ENCODE measurements at regions not wholly inside any gene's neighbourhood (a gene's known extent, or its start where the extent isn't known, plus 50 kb on each side); places are given as distances from the start of the nearest gene placed in this dataset.

DNA sequence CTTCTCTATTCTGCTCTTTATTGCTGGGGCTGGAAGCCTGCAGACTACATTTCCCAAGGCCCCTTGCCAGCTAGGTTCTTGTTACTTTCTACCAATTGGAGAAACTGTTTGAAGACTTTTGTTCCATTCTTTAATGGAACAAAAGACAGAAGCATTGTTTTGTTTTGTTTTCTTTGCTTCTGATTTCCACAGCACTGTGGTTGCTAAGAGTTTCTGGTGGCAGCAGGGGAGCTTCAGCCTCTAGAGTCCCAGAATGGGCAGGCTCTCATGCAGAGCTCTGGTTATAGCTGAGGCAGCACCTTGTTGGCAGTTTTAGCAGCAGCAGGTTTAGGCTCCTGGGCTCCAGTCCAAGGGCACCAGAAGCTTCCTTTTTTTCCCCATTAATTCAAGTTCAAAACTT is 234.3 kb downstream of the ETAA1 start:
- no peaks in the 10 kb centered on the region for H3K36me3 ChIP-seq (ENCODE audit: insufficient read depth, low read length)
- H3F3A ChIP-seq (ENCODE audit: insufficient read depth, low read length, poor library complexity, severe bottlenecking): no peaks in the 10 kb centered on the region
- no peak overlapping the region for H2AFZ ChIP-seq (ENCODE audit: low read depth, low read length)
- no peaks in the 10 kb centered on the region for H4K20me1 ChIP-seq (ENCODE audit: insufficient read depth)
- H3K27ac ChIP-seq (ENCODE audit: low read length): no peak overlapping the region
- no peak overlapping the region for H3K4me3 ChIP-seq (ENCODE audit: low read length)
- no peaks in the 10 kb centered on the region for H3K9me2 ChIP-seq (ENCODE audit: insufficient read depth, low read length)
- TF ChIP-seq MXI1 (conservative IDR thresholded peaks at IDR 0.05; ENCODE audit: poor library complexity, severe bottlenecking): no peak
- H3K4me2 ChIP-seq (ENCODE audit: low read length): no peak overlapping the region
- H3K9ac ChIP-seq (ENCODE audit: low read length): no peak overlapping the region
- H3K27me3 ChIP-seq (ENCODE audit: insufficient read depth, low read depth, low read length): no peaks in the 10 kb centered on the region
- no peaks in the 10 kb centered on the region for H3K9me3 ChIP-seq (ENCODE audit: low read length)
- no peaks in the 10 kb centered on the region for H3K79me2 ChIP-seq (replicated peaks; ENCODE audit: insufficient read depth, low read length)

GRCh38 chr2:67633212-67633856 is 236.2 kb downstream of the ETAA1 start:
- Histone ChIP-seq H3K9ac (ENCODE audit: low read length) (no peak overlapping the region), H3K79me2 (replicated peaks; ENCODE audit: insufficient read depth, low read length) (no peaks in the 10 kb centered on the region), H3K36me3 (ENCODE audit: insufficient read depth, low read length) (no peaks in the 10 kb centered on the region), H3K4me3 (ENCODE audit: low read length) (no peak overlapping the region), H4K20me1 (ENCODE audit: insufficient read depth) (no peaks in the 10 kb centered on the region), H3K9me2 (ENCODE audit: insufficient read depth, low read length) (no peaks in the 10 kb centered on the region), H3K27ac (ENCODE audit: low read length) (no peak overlapping the region), H3K4me2 (ENCODE audit: low read length) (no peak overlapping the region), H3F3A (ENCODE audit: insufficient read depth, low read length, poor library complexity, severe bottlenecking) (no peaks in the 10 kb centered on the region), H3K27me3 (ENCODE audit: insufficient read depth, low read depth, low read length) (no peaks in the 10 kb centered on the region), H2AFZ (ENCODE audit: low read depth, low read length) (no peak overlapping the region), H3K9me3 (ENCODE audit: low read length) (no peaks in the 10 kb centered on the region)
- TF ChIP-seq POLR2AphosphoS5 (IDR thresholded peaks at IDR 0.05): no peak
- TF ChIP-seq EZH2 (IDR thresholded peaks at IDR 0.05; ENCODE audit: borderline replicate concordance, insufficient read depth, low read length, poor library complexity, severe bottlenecking): no peak
- no peak for TF ChIP-seq CTCF (IDR thresholded peaks at IDR 0.05; ENCODE audit: poor library complexity, severe bottlenecking)
- TF ChIP-seq MXI1 (conservative IDR thresholded peaks at IDR 0.05; ENCODE audit: poor library complexity, severe bottlenecking): no peak
- TF ChIP-seq EP300 (conservative IDR thresholded peaks at IDR 0.05; ENCODE audit: poor library complexity, severe bottlenecking): no peak
- TF ChIP-seq, protein P1, sequence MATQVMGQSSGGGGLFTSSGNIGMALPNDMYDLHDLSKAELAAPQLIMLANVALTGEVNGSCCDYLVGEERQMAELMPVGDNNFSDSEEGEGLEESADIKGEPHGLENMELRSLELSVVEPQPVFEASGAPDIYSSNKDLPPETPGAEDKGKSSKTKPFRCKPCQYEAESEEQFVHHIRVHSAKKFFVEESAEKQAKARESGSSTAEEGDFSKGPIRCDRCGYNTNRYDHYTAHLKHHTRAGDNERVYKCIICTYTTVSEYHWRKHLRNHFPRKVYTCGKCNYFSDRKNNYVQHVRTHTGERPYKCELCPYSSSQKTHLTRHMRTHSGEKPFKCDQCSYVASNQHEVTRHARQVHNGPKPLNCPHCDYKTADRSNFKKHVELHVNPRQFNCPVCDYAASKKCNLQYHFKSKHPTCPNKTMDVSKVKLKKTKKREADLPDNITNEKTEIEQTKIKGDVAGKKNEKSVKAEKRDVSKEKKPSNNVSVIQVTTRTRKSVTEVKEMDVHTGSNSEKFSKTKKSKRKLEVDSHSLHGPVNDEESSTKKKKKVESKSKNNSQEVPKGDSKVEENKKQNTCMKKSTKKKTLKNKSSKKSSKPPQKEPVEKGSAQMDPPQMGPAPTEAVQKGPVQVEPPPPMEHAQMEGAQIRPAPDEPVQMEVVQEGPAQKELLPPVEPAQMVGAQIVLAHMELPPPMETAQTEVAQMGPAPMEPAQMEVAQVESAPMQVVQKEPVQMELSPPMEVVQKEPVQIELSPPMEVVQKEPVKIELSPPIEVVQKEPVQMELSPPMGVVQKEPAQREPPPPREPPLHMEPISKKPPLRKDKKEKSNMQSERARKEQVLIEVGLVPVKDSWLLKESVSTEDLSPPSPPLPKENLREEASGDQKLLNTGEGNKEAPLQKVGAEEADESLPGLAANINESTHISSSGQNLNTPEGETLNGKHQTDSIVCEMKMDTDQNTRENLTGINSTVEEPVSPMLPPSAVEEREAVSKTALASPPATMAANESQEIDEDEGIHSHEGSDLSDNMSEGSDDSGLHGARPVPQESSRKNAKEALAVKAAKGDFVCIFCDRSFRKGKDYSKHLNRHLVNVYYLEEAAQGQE (IDR thresholded peaks at IDR 0.05; ENCODE audit: borderline replicate concordance): no peak
- TF ChIP-seq TAF1 (IDR thresholded peaks at IDR 0.05; ENCODE audit: low read depth): no peak
- TF ChIP-seq SMC3 (conservative IDR thresholded peaks at IDR 0.05; ENCODE audit: poor library complexity): no peak
- no peak for TF ChIP-seq RAD21 (conservative IDR thresholded peaks at IDR 0.05)

Measured in neural cell (in vitro differentiated cells).